GM19395 (cell line): ENCODE measurements at regions not wholly inside any gene's neighbourhood (a gene's known extent, or its start where the extent isn't known, plus 50 kb on each side); places are given as distances from the start of the nearest gene placed in this dataset.

ENCODE experiments used
- ATAC-seq: cut with Tn5 transposase; IDR thresholded peaks from one replicate; pipeline ENCODE4 v1.9.1; 2021; ENCODE audit warnings: mild to moderate bottlenecking, moderate library complexity; ENCODE audit not compliant: unreplicated experiment

DNA sequence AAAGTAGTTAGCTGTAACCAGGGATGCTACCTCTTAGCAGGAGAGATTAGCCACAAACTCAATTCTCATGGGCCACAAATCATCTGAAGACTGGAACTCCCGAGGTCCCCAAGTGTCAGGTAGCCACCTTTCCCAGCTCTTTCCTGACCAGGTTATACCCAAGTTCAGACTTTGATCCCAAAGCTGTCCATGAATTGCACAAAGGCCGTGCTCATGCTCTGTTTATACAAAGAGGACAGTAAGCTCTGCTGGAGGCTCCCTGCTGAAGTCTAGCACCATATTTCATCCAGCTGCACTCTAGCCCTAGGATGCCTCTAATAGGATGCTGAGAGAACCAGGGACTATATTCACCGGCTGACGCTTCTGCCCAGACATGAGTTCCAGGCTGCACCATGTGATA is 271.0 kb upstream of the ADAMTSL1 start:
- ATAC-seq = no peak

DNA sequence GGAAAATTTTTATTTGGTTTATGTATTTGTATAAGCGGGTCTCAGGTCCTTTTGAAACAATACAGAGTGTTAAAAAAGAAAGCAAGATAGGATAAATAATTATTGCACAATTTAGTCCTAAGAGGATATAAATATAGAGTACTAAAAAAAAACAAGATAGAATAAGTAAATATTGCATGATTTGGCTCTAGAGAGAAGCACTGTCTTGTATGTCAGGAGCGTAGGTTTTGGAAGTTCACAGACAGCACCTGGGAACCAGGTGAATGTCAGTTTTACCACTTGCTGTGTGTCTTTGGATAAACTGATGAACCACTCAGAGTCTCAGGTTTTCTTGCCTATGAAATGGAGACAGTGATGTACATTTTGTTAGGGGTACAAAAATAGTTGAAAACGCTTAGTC is 266.2 kb upstream of the ADAMTSL1 start:
- no peak for ATAC-seq

DNA sequence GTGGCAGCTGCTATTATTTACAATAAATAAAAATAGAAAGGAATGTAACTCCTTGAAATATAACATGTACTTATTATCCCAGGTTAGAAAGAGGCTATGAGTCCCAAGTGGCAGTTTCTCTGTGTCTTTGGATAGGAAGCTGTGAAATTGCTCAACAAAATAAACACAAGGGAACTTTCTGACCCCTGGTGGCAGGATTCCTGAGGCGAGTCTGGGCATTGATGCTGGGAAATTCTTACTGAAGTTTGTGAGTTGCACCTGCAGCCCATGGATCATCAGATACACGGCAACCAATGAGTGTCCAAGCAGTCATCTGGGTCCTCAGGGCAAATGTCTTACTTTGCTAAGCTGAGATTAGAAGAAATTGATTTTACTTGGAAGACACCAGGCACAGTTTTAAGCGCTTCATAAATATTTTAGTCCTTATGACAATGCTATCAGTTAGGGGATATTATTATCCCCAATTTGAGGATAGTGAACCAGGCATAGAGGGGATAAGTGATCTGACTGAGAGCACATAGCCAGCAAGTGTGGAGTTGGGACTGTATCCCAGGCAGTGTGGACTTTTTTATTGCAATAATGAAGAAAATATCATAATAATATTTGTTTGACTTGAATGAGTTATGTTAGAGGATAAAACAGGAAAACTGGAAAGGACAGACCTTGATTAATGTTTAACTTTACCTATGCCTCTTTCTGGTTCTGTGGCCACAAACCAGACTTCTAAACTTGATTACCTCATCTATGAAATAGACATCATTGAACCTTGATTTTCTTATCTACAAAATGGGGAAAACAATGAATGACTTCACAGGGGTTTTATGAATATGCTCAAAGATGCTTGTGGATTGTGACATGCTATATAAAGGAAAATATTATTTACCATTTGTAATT is 265.5 kb upstream of the ADAMTSL1 start:
- no peak for ATAC-seq

- ATAC-seq = no peak
These were observed 258.3 kb upstream of the ADAMTSL1 start for GRCh38 chr9:18215626-18216025.

DNA sequence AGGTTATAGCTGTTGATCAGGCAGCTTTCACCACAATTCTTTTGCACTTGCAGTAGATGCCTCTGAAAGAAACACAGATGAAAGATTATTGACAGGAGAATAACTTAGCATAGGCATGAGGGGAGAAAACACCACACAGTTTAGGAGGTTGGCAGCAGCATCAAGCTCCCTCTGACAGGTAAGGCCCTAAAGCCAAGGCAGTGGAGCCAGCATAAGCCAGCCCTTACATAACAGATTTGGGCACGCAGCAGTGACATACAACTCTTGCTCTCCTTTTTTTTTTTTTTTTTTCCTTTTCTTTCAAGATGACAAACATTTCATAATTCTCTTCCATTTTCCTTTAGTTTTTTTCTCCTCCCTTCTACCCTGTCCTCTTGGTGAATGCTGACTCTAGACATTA is 257.6 kb upstream of the ADAMTSL1 start:
- no peak for ATAC-seq

GRCh38 chr9:18228101-18228500 is 245.9 kb upstream of the ADAMTSL1 start:
- no peak for ATAC-seq

GRCh38 chr9:18229992-18230676 is 243.8 kb upstream of the ADAMTSL1 start:
- ATAC-seq = no peak

GRCh38 chr9:18233311-18233710 is 240.6 kb upstream of the ADAMTSL1 start:
- no peak for ATAC-seq

- no peak for ATAC-seq
These were observed 240.0 kb upstream of the ADAMTSL1 start for GRCh38 chr9:18233776-18234445.

GRCh38 chr9:18235181-18235908 is 238.6 kb upstream of the ADAMTSL1 start:
- no peak for ATAC-seq

GRCh38 chr9:18236336-18236735 is 237.6 kb upstream of the ADAMTSL1 start:
- no peak for ATAC-seq

GRCh38 chr9:18237776-18238175 is 236.2 kb upstream of the ADAMTSL1 start:
- ATAC-seq = no peak

GRCh38 chr9:18238254-18238653 is 235.7 kb upstream of the ADAMTSL1 start:
- ATAC-seq = no peak

DNA sequence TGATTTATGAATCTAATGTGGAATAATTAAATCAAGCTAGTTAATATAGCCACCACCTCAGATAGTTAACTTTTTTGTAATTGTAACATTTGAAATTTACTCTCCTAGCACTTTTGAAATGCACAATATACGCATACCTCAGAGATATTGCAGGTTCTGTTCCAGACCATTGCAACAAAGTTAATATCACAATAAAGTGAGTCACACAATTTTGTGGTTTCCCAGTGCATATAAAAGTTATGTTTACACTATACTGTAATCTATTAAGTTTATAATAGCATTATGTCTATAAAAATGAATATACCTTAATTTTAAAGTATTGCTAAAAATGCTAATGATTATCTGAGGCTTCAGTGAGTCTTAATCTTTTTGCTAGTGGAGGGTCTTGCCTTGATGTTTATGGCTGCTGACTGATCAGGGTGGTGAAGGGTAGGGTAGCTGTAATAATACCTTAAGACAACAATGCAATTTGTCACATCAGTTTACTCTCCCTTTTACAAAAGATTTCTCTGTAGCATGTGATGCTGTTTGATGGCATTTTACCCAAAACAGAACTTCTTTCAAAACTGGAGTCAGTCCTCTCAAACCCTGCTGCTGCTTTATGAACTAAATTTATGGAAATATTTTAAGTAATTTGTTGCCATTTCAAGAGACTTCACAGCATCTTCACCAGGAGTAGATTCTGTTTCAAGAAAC is 235.1 kb upstream of the ADAMTSL1 start:
- no peak for ATAC-seq

DNA sequence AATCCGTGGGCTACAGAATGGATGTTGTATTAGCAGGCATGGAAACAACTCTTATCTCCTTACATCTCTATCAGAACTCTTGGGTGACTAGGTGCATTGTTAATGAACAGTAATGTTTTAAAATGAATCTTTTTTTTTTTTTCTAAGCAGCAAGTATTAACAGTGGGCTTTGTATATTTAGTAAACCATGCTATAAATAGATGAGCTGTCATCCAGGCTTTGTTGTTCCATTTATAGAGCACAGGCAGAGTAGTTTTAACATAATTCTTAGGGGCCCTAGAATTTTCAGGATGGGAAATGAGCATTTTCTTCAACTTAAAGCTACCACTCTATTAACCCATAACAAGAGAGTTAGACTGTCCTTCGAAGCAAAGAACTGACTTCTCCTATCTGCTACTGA is 233.7 kb upstream of the ADAMTSL1 start:
- no peak for ATAC-seq

GRCh38 chr9:18245911-18246310 is 228.0 kb upstream of the ADAMTSL1 start:
- ATAC-seq = no peak

DNA sequence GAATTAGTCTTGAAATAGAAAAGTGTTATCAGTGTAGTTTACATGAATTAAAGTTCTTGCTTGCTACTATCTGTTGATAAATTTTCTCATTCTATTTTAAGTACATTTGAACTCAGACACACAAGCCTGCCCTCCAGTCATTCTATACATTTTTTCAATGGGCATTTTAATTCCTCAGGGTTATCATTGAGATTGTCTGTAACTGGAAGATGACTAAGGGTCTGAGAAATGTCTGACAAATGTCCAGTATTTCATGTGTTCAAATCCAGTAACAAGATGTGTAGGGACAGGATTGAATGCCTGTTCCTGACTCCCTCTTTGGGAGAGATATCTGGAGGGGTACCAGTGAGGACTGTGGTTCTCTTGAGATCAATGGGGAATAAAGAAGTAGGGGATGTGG is 223.9 kb upstream of the ADAMTSL1 start:
- ATAC-seq = no peak

GRCh38 chr9:18253950-18254349 is 220.0 kb upstream of the ADAMTSL1 start:
- no peak for ATAC-seq

DNA sequence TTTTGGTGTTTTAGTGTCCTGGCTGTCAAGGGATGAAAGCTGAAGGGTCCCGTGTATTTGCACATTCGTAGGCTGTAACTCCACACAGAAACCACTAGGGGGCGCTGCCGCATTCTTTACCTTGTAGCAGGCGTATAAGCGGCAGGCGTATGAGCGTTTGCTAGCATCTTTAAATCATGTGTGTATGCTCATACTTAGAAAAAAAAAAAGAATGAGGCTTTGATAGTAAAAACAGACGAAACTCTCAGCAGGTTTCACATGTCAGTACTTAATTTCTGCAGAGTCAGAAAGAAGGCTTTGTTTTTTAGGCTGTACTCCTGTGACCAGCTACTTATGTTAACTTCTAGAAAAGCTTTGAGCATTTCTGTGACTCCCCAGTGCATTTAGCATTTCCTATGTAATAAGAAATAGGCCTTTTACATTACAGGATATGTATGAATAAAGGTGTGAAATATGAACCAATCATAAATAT is 218.8 kb upstream of the ADAMTSL1 start:
- ATAC-seq = peak; percentile 98

- ATAC-seq = no peak
These were observed 218.2 kb upstream of the ADAMTSL1 start for GRCh38 chr9:18255747-18256146.
